ENCODE measurements at regions not wholly inside any gene's neighbourhood (a gene's known extent, or its start where the extent isn't known, plus 50 kb on each side); places are given as distances from the start of the nearest gene placed in this dataset.

DNA sequence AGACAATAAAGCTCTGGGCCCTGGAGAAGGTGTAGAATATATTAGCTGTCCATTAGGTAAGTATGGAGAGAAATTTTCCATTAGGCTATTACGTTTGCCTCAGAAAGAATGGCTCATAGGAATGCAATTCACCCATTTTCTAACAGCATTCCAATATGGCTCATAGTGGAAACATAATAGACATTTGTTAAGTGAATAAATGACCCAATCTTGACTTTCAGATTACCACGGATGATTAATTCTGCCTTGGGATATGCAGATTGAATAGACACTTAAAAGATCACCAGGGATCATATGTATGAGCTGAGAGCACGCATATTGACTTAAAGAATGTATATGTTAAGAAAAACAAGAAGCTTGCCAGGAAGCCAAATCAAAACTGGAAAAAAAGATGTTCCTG is 209.1 kb upstream of the CDYL start:
- TF ChIP-seq, protein P1, sequence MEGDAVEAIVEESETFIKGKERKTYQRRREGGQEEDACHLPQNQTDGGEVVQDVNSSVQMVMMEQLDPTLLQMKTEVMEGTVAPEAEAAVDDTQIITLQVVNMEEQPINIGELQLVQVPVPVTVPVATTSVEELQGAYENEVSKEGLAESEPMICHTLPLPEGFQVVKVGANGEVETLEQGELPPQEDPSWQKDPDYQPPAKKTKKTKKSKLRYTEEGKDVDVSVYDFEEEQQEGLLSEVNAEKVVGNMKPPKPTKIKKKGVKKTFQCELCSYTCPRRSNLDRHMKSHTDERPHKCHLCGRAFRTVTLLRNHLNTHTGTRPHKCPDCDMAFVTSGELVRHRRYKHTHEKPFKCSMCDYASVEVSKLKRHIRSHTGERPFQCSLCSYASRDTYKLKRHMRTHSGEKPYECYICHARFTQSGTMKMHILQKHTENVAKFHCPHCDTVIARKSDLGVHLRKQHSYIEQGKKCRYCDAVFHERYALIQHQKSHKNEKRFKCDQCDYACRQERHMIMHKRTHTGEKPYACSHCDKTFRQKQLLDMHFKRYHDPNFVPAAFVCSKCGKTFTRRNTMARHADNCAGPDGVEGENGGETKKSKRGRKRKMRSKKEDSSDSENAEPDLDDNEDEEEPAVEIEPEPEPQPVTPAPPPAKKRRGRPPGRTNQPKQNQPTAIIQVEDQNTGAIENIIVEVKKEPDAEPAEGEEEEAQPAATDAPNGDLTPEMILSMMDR (IDR thresholded peaks at IDR 0.05): no peak
- TF ChIP-seq POLR2AphosphoS5 (IDR thresholded peaks at IDR 0.05) (no peak), POLR2A (IDR thresholded peaks at IDR 0.05) (no peak)
